A549 (cell line): ENCODE measurements at regions not wholly inside any gene's neighbourhood (a gene's known extent, or its start where the extent isn't known, plus 50 kb on each side); places are given as distances from the start of the nearest gene placed in this dataset.
A peak's percentile ranks its signal among the peaks of the same experiment; 100 is the strongest.

ENCODE experiments used
- ATAC-seq, 2 experiments: fragments of 200-7000 bp in 1 of 2; fragments of >200 bp in 1 of 2; cut with Nextera tagmentation in 1 of 2; cut with Tn5 transposase in 1 of 2; 3 replicates each; pipeline versions ENCODE4 v1.8.0 to v1.9.1; 2018 to 2020; ENCODE audit warnings: mild to moderate bottlenecking in 1 of 2, moderate library complexity in 1 of 2
- CTCF ChIA-PET: fragments of 300-600 bp; sonication (Branson Sonifier 250); formaldehyde crosslinking; extraction: SDS; loops from one replicate; lab custom pipeline; 2021; ENCODE audit warnings: antibody characterized with exemption, inconsistent platforms; lab: Yijun Ruan, JAX
- POLR2A ChIA-PET: fragments of 350-600 bp; formaldehyde crosslinking; extraction: SDS; loops from one replicate; lab custom pipeline; 2021; ENCODE audit warnings: antibody characterized with exemption, inconsistent platforms; lab: Yijun Ruan, JAX
- DNase-seq, 2 experiments: peaks; one replicate each; pipeline versions ENCODE4 v3.0.0 to v3.0.0-alpha.2; 2011 to 2016; ENCODE audit warnings: low read depth in 1 of 2, low spot score in 1 of 2
- FAIRE-seq: peaks from 2 replicates; lab custom pipeline; 2011; peaks lifted over from hg19 to GRCh38; lab: Jason Lieb, UNC
- H3K27ac ChIP-seq, 2 experiments: fragments of >200 bp; sonication (Bioruptor Twin); formaldehyde crosslinking; 3 replicates each; pipeline ENCODE4 v1.5.1; 2016 to 2017
- H3K4me1 ChIP-seq: fragments of >200 bp; sonication (Bioruptor Twin); formaldehyde crosslinking; 3 replicates; pipeline ENCODE4 v1.6.1; 2016
- H3K4me2 ChIP-seq: fragments of >200 bp; sonication (Bioruptor Twin); formaldehyde crosslinking; 3 replicates; pipeline ENCODE4 v1.6.1; 2016
- H3K4me3 ChIP-seq: fragments of >200 bp; sonication (Bioruptor Twin); formaldehyde crosslinking; 3 replicates; pipeline ENCODE4 v1.5.1; 2016
- H3K9me3 ChIP-seq: fragments of >200 bp; sonication (Bioruptor Twin); formaldehyde crosslinking; 3 replicates; pipeline ENCODE4 v1.6.1; 2016
- ATOH8 ChIP-seq: fragments of 250-450 bp; sonication (Bioruptor Pico); IDR thresholded peaks from 2 replicates; pipeline ENCODE4 v1.5.0; 2020; ENCODE audit warnings: low read depth, mild to moderate bottlenecking, moderate library complexity
- CHD2 ChIP-seq: fragments of 150-350 bp; IDR thresholded peaks from 2 replicates; pipeline ENCODE4 v1.6.1; 2014; ENCODE audit warnings: low read length; ENCODE audit not compliant: partially characterized antibody
- EHMT2 ChIP-seq: fragments of 200-600 bp; sonication (generic); IDR thresholded peaks from 2 replicates; pipeline ENCODE4 v1.6.1; 2016; ENCODE audit warnings: antibody characterized with exemption, low read depth, mild to moderate bottlenecking, moderate library complexity
- FOSL2 ChIP-seq, 2 experiments: fragments of 450-650 bp in 1 of 2; fragments of >200 bp in 1 of 2; sonication (Bioruptor Twin) in 1 of 2; formaldehyde crosslinking; IDR thresholded peaks; 2 replicates each; pipeline versions ENCODE4 v1.5.0 to v1.6.1; 2016 to 2020; ENCODE audit warnings: mild to moderate bottlenecking in 1 of 2, moderate library complexity in 1 of 2
- FOXS1 ChIP-seq: fragments of 250-450 bp; sonication (Bioruptor Pico); IDR thresholded peaks from 2 replicates; pipeline ENCODE4 v1.5.0; 2020; ENCODE audit warnings: mild to moderate bottlenecking, moderate library complexity
- GATA3 ChIP-seq: IDR thresholded peaks from 2 replicates; pipeline ENCODE4 v1.6.1; 2012; ENCODE audit warnings: borderline replicate concordance
- HEYL ChIP-seq: fragments of 250-450 bp; sonication (Bioruptor Pico); IDR thresholded peaks from 2 replicates; pipeline ENCODE4 v1.8.0; 2021; ENCODE audit warnings: mild to moderate bottlenecking, moderate library complexity
- HOXA7 ChIP-seq: fragments of 250-450 bp; sonication (Bioruptor Pico); IDR thresholded peaks from 2 replicates; pipeline ENCODE4 v1.5.0; 2020; ENCODE audit warnings: mild to moderate bottlenecking, moderate library complexity
- JUN ChIP-seq, 2 experiments: fragments of >200 bp; sonication (Bioruptor Twin); formaldehyde crosslinking; IDR thresholded peaks; 2 replicates in 1 of 2; 3 replicates in 1 of 2; pipeline ENCODE4 v1.6.1; 2016 to 2017
- KDM1A ChIP-seq: fragments of 200-600 bp; sonication (generic); IDR thresholded peaks from 2 replicates; pipeline ENCODE4 v1.6.1; 2016; ENCODE audit warnings: low read depth, mild to moderate bottlenecking
- KDM5A ChIP-seq: fragments of 200-600 bp; sonication (generic); IDR thresholded peaks from 2 replicates; pipeline ENCODE4 v1.6.1; 2016; ENCODE audit warnings: antibody characterized with exemption, mild to moderate bottlenecking
- NFE2L2 ChIP-seq: fragments of 150-350 bp; conservative IDR thresholded peaks from 2 replicates; pipeline ENCODE4 v1.6.1; 2014; ENCODE audit warnings: low read length
- NPAS2 ChIP-seq: fragments of 250-450 bp; sonication (Bioruptor Pico); IDR thresholded peaks from 2 replicates; pipeline ENCODE4 v1.8.0; 2022; ENCODE audit warnings: mild to moderate bottlenecking, moderate library complexity, borderline replicate concordance
- NR3C1 ChIP-seq: fragments of >200 bp; sonication (Bioruptor Twin); formaldehyde crosslinking; IDR thresholded peaks from 3 replicates; pipeline ENCODE4 v1.6.1; 2017
- POLR2A ChIP-seq: IDR thresholded peaks from 2 replicates; pipeline ENCODE4 v1.6.1; 2012; ENCODE audit warnings: mild to moderate bottlenecking, low read length
- RFX5 ChIP-seq: fragments of 450-650 bp; IDR thresholded peaks from 2 replicates; pipeline ENCODE4 v1.7.1; 2014; ENCODE audit warnings: antibody characterized with exemption, mild to moderate bottlenecking, moderate library complexity
- ZC3H11A ChIP-seq: fragments of 450-650 bp; IDR thresholded peaks from 2 replicates; pipeline ENCODE4 v1.6.1; 2014; ENCODE audit warnings: antibody characterized with exemption, mild to moderate bottlenecking
- ZNF302 ChIP-seq: fragments of 250-450 bp; sonication (Bioruptor Pico); IDR thresholded peaks from 2 replicates; pipeline ENCODE4 v1.9.0; 2021; ENCODE audit warnings: inconsistent platforms, mild to moderate bottlenecking, moderate library complexity
- WGBS: methylation state at CpG from one replicate; pipeline ENCODE4 v1.1.6; 2017; ENCODE audit errors: missing lambda C conversion rate; 5-methylcytosine and 5-hydroxymethylcytosine counted together
- TF ChIP-seq, protein P1 (sequence below): fragments of 250-450 bp; sonication (Bioruptor Pico); IDR thresholded peaks from 2 replicates; pipeline ENCODE4 v1.5.0; 2021; ENCODE audit warnings: mild to moderate bottlenecking, moderate library complexity, borderline replicate concordance
- TF ChIP-seq, protein P2 (sequence below): IDR thresholded peaks from 2 replicates; pipeline ENCODE4 v1.6.1; 2012; ENCODE audit warnings: low read depth, borderline replicate concordance
- TF ChIP-seq, protein P3 (sequence below): fragments of >200 bp; sonication (Bioruptor Twin); formaldehyde crosslinking; IDR thresholded peaks from 3 replicates; pipeline ENCODE4 v1.5.1; 2016
- TF ChIP-seq, protein P4 (sequence below): fragments of 150-350 bp; IDR thresholded peaks from 2 replicates; pipeline ENCODE4 v1.6.1; 2014; ENCODE audit warnings: low read depth, mild to moderate bottlenecking, low read length

- Histone ChIP-seq H3K4me3 (no peak overlapping the region), H3K4me2 (no peak overlapping the region), H3K9me3 (no peaks in the 10 kb centered on the region), H3K4me1 (no peaks in the 10 kb centered on the region; the same call in 2 of the 3 replicates), H3K27ac (no peak overlapping the region)
- CTCF ChIA-PET = interaction anchor here (1.2 kb wide), 1 partner anchor 24 kb away, joined by 3 read pairs; no protein-coding TSS in a partner anchor
- WGBS = 70% methylated on average over 8 of the region's 8 CpGs
- TF ChIP-seq, protein P1, sequence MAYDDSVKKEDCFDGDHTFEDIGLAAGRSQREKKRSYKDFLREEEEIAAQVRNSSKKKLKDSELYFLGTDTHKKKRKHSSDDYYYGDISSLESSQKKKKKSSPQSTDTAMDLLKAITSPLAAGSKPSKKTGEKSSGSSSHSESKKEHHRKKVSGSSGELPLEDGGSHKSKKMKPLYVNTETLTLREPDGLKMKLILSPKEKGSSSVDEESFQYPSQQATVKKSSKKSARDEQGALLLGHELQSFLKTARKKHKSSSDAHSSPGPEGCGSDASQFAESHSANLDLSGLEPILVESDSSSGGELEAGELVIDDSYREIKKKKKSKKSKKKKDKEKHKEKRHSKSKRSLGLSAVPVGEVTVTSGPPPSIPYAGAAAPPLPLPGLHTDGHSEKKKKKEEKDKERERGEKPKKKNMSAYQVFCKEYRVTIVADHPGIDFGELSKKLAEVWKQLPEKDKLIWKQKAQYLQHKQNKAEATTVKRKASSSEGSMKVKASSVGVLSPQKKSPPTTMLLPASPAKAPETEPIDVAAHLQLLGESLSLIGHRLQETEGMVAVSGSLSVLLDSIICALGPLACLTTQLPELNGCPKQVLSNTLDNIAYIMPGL (CRISPR knock-in tag) = no peak
- TF ChIP-seq CHD2 = no peak
- no peak for TF ChIP-seq FOXS1 (CRISPR knock-in tag)
- no peak for TF ChIP-seq NR3C1
- no peak for TF ChIP-seq NPAS2 (CRISPR knock-in tag)
- TF ChIP-seq KDM5A = no peak
- TF ChIP-seq, protein P2, sequence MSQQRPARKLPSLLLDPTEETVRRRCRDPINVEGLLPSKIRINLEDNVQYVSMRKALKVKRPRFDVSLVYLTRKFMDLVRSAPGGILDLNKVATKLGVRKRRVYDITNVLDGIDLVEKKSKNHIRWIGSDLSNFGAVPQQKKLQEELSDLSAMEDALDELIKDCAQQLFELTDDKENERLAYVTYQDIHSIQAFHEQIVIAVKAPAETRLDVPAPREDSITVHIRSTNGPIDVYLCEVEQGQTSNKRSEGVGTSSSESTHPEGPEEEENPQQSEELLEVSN = no peak
- no peak for TF ChIP-seq EHMT2
- TF ChIP-seq, protein P3, sequence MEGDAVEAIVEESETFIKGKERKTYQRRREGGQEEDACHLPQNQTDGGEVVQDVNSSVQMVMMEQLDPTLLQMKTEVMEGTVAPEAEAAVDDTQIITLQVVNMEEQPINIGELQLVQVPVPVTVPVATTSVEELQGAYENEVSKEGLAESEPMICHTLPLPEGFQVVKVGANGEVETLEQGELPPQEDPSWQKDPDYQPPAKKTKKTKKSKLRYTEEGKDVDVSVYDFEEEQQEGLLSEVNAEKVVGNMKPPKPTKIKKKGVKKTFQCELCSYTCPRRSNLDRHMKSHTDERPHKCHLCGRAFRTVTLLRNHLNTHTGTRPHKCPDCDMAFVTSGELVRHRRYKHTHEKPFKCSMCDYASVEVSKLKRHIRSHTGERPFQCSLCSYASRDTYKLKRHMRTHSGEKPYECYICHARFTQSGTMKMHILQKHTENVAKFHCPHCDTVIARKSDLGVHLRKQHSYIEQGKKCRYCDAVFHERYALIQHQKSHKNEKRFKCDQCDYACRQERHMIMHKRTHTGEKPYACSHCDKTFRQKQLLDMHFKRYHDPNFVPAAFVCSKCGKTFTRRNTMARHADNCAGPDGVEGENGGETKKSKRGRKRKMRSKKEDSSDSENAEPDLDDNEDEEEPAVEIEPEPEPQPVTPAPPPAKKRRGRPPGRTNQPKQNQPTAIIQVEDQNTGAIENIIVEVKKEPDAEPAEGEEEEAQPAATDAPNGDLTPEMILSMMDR = no peak
- TF ChIP-seq NFE2L2 = no peak
- no peak for TF ChIP-seq ATOH8 (CRISPR knock-in tag)
- TF ChIP-seq RFX5 = no peak
- TF ChIP-seq ZNF302 (CRISPR knock-in tag) = no peak
- no peak for TF ChIP-seq HEYL (CRISPR knock-in tag)
- no peak for TF ChIP-seq GATA3
- TF ChIP-seq, protein P4, sequence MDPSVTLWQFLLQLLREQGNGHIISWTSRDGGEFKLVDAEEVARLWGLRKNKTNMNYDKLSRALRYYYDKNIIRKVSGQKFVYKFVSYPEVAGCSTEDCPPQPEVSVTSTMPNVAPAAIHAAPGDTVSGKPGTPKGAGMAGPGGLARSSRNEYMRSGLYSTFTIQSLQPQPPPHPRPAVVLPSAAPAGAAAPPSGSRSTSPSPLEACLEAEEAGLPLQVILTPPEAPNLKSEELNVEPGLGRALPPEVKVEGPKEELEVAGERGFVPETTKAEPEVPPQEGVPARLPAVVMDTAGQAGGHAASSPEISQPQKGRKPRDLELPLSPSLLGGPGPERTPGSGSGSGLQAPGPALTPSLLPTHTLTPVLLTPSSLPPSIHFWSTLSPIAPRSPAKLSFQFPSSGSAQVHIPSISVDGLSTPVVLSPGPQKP = no peak
- no peak for ATAC-seq
- POLR2A ChIA-PET = no interaction called here
- DNase-seq = no peak
- FAIRE-seq = no peak
These were observed 96.2 kb upstream of the CDYL2 start for GRCh38 chr16:80900593-80900954.

- H3K9me3 ChIP-seq = no peaks in the 10 kb centered on the region
- no peak overlapping the region for H3K4me3 ChIP-seq
- WGBS = 39% methylated on average over 11 of the region's 11 CpGs
- FAIRE-seq (no peak), ATAC-seq (peak in 1 of 2 experiments; percentile 81; a peak in 3 of 6 replicates), DNase-seq (peak in 1 of 2 experiments; percentile 36)
- TF ChIP-seq, protein P4 = no peak
- TF ChIP-seq HOXA7 (CRISPR knock-in tag) (no peak), POLR2A (no peak), ZC3H11A (no peak), JUN (IDR thresholded peaks at IDR 0.05) (no peak), KDM1A (no peak), FOSL2 (IDR thresholded peaks at IDR 0.05) (no peak), FOSL2 (CRISPR knock-in tag; IDR thresholded peaks at IDR 0.05) (no peak)
- no peaks in the 10 kb centered on the region; the same call in 2 of the 3 replicates for H3K4me1 ChIP-seq
- H3K4me2 ChIP-seq = no peak overlapping the region
- no peak overlapping the region for H3K27ac ChIP-seq
- POLR2A ChIA-PET = no interaction called here
- CTCF ChIA-PET = interaction anchor here (1.2 kb wide), 1 partner anchor 25 kb away, joined by 3 read pairs; no protein-coding TSS in a partner anchor
These were observed 95.6 kb upstream of the CDYL2 start for GRCh38 chr16:80899809-80900592.
